Thoracic aorta (tissue), 2 donors: ENCODE measurements at regions not wholly inside any gene's neighbourhood (a gene's known extent, or its start where the extent isn't known, plus 50 kb on each side); places are given as distances from the start of the nearest gene placed in this dataset.

Experiments
- ATAC-seq: fragments of 150-250 bp; one replicate; pipeline ENCODE4 v1.8.0; 2017; ENCODE audit warnings: low read depth; ENCODE audit not compliant: insufficient number of reproducible peaks, low FRiP score
- DNase-seq: peaks from one replicate; pipeline ENCODE4 v3.0.0-alpha.2; 2020; ENCODE audit warnings: low spot score
- H3K27ac ChIP-seq, 2 donors: fragments of 200-600 bp; sonication (generic); 1 replicate in 1 of 2; 2 replicates in 1 of 2; pipeline ENCODE4 v1.5.1; 2016; ENCODE audit warnings: mild to moderate bottlenecking in 2 of 2, moderate library complexity in 2 of 2
- H3K27me3 ChIP-seq: fragments of 200-600 bp; sonication (generic); replicated peaks from 2 replicates; pipeline ENCODE4 v1.6.0; 2016; ENCODE audit warnings: mild to moderate bottlenecking; ENCODE audit not compliant: insufficient read depth
- H3K36me3 ChIP-seq: fragments of 200-600 bp; sonication (generic); one replicate; pipeline ENCODE4 v1.5.1; 2016
- H3K4me1 ChIP-seq, 2 donors: fragments of 200-600 bp; sonication (generic); 1 replicate in 1 of 2; 2 replicates in 1 of 2; pipeline versions ENCODE4 v1.5.1 to v1.6.0; 2016; ENCODE audit warnings: low read depth in 2 of 2, mild to moderate bottlenecking in 1 of 2; ENCODE audit not compliant: control insufficient read depth in 1 of 2
- H3K4me3 ChIP-seq: fragments of 200-600 bp; sonication (generic); 2 replicates; pipeline ENCODE4 v1.5.1; 2016; ENCODE audit warnings: mild to moderate bottlenecking
- H3K9me3 ChIP-seq: fragments of 200-600 bp; sonication (generic); 2 replicates; pipeline ENCODE4 v1.5.1; 2016
- CTCF ChIP-seq: fragments of 200-600 bp; sonication (generic); IDR thresholded peaks from one replicate; pipeline ENCODE4 v1.5.1; 2019; ENCODE audit warnings: antibody characterized with exemption

GRCh38 chr4:4755306-4755705 is 104.2 kb upstream of the MSX1 start:
- TF ChIP-seq CTCF: no peak
- Histone ChIP-seq H3K9me3 (no peaks in the 10 kb centered on the region), H3K4me1 (no peaks in the 10 kb centered on the region)

GRCh38 chr4:4754641-4755040 is 104.8 kb upstream of the MSX1 start:
- Histone ChIP-seq H3K27ac (no peak overlapping the region), H3K9me3 (no peaks in the 10 kb centered on the region)
- no peak for ATAC-seq

More at GRCh38 chr4:4755306-4755705, 104.2 kb upstream of the MSX1 start:
- no peaks in the 10 kb centered on the region for H3K36me3 ChIP-seq
- ATAC-seq (no peak), DNase-seq (no peak)
- H3K27ac ChIP-seq: no peak overlapping the region
- no peaks in the 10 kb centered on the region for H3K27me3 ChIP-seq
- H3K4me3 ChIP-seq: no peak overlapping the region

GRCh38 chr4:4753643-4754042 is 105.8 kb upstream of the MSX1 start:
- no peak for ATAC-seq
- Histone ChIP-seq H3K27me3 (no peaks in the 10 kb centered on the region), H3K4me3 (no peak overlapping the region), H3K4me1 (no peaks in the 10 kb centered on the region), H3K9me3 (no peaks in the 10 kb centered on the region), H3K36me3 (no peaks in the 10 kb centered on the region), H3K27ac (no peak overlapping the region)
- TF ChIP-seq CTCF: no peak
- DNase-seq: no peak

More at GRCh38 chr4:4754641-4755040, 104.8 kb upstream of the MSX1 start:
- no peaks in the 10 kb centered on the region for H3K36me3 ChIP-seq
- no peak for TF ChIP-seq CTCF
- no peaks in the 10 kb centered on the region for H3K4me1 ChIP-seq
- no peak overlapping the region for H3K4me3 ChIP-seq
- no peak for DNase-seq
- H3K27me3 ChIP-seq: no peaks in the 10 kb centered on the region

- H3K27me3 ChIP-seq: no peaks in the 10 kb centered on the region
- no peaks in the 10 kb centered on the region for H3K4me1 ChIP-seq
- ATAC-seq (no peak), DNase-seq (no peak)
- TF ChIP-seq CTCF: no peak
- no peak overlapping the region for H3K27ac ChIP-seq
- no peak overlapping the region for H3K4me3 ChIP-seq
- no peaks in the 10 kb centered on the region for H3K9me3 ChIP-seq
- no peaks in the 10 kb centered on the region for H3K36me3 ChIP-seq
These were observed 106.7 kb upstream of the MSX1 start for GRCh38 chr4:4752576-4753401.

GRCh38 chr4:4752025-4752424 is 107.4 kb upstream of the MSX1 start:
- ATAC-seq: no peak
- TF ChIP-seq CTCF: no peak
- Histone ChIP-seq H3K4me3 (no peak overlapping the region), H3K36me3 (no peaks in the 10 kb centered on the region), H3K27ac (no peak overlapping the region), H3K9me3 (peaks cover 4% of the 10 kb centered on the region), H3K27me3 (no peaks in the 10 kb centered on the region), H3K4me1 (no peaks in the 10 kb centered on the region)
- DNase-seq: no peak
